Breast epithelium (tissue), 4 donors: ENCODE measurements at regions not wholly inside any gene's neighbourhood (a gene's known extent, or its start where the extent isn't known, plus 50 kb on each side); places are given as distances from the start of the nearest gene placed in this dataset.

Experiments used
- DNase-seq, 2 donors: peaks; one replicate each; pipeline ENCODE4 v3.0.0-alpha.2; 2019; ENCODE audit warnings: low spot score in 2 of 2
- H3K27ac ChIP-seq, 2 donors: fragments of 200-600 bp; sonication (generic) in 1 of 2; one replicate each; pipeline ENCODE4 v1.5.1; 2016 to 2019; ENCODE audit warnings: mild to moderate bottlenecking in 1 of 2
- H3K27me3 ChIP-seq, 2 donors: fragments of 200-600 bp; sonication (generic) in 1 of 2; one replicate each; pipeline versions ENCODE4 v1.5.1 to v1.6.0; 2017 to 2019; ENCODE audit warnings: control low read depth in 1 of 2, mild to moderate bottlenecking in 1 of 2
- H3K36me3 ChIP-seq: fragments of 200-600 bp; one replicate; pipeline ENCODE4 v1.5.1; 2019
- H3K4me1 ChIP-seq, 2 donors: fragments of 200-600 bp; sonication (generic); one replicate each; pipeline ENCODE4 v1.5.1; 2016 to 2019; ENCODE audit warnings: control low read depth in 1 of 2
- H3K4me3 ChIP-seq, 3 donors: fragments of 200-600 bp; sonication (generic); 1 replicate in 2 of 3; 2 replicates in 1 of 3; pipeline ENCODE4 v1.5.1; 2016 to 2019; ENCODE audit warnings: mild to moderate bottlenecking in 3 of 3, moderate library complexity in 2 of 3
- H3K9me3 ChIP-seq, 2 donors: fragments of 200-600 bp; sonication (generic) in 1 of 2; one replicate each; pipeline ENCODE4 v1.5.1; 2016 to 2019; ENCODE audit warnings: control low read depth in 1 of 2
- CTCF ChIP-seq, 3 donors: fragments of 450-650 bp; IDR thresholded peaks; one replicate each; pipeline ENCODE4 v1.5.1; 2016 to 2017; ENCODE audit warnings: antibody characterized with exemption in 3 of 3, mild to moderate bottlenecking in 3 of 3, moderate library complexity in 3 of 3
- POLR2A ChIP-seq: fragments of 450-650 bp; IDR thresholded peaks from one replicate; pipeline ENCODE4 v1.6.1; 2016; ENCODE audit warnings: antibody characterized with exemption, mild to moderate bottlenecking, moderate library complexity
- POLR2AphosphoS5 ChIP-seq, 3 donors: sonication (generic); formaldehyde crosslinking; IDR thresholded peaks; one replicate each; pipeline ENCODE4 v1.6.1; 2017; ENCODE audit warnings: antibody characterized with exemption in 3 of 3
- intact Hi-C: fragments of 100-400 bp; cut with DNase I; formaldehyde crosslinking; loops from one replicate; pipeline ENCODE4 v1.15.1; 2023; ENCODE audit warnings: low total_unique reads

- H3K27ac ChIP-seq: no peak overlapping the region
- H3K27me3 ChIP-seq: peaks cover 0 to 4% of the 10 kb centered on the region in 2 donors
- DNase-seq: no peak
- no peaks in the 10 kb centered on the region for H3K9me3 ChIP-seq
- no peak for TF ChIP-seq POLR2AphosphoS5 (IDR thresholded peaks at IDR 0.05)
- TF ChIP-seq POLR2A: no peak
- no peaks in the 10 kb centered on the region for H3K4me1 ChIP-seq
- H3K4me3 ChIP-seq: no peak overlapping the region
- intact Hi-C loops: no loop called here
- H3K36me3 ChIP-seq: no peaks in the 10 kb centered on the region
These were observed 131.4 kb downstream of the AKAIN1 start for GRCh38 chr18:5065615-5066014.

GRCh38 chr18:5064841-5065370 lies 132.2 kb downstream of the AKAIN1 start:
- H3K9me3 ChIP-seq: no peaks in the 10 kb centered on the region
- no peak overlapping the region for H3K4me3 ChIP-seq
- peaks cover 0 to 4% of the 10 kb centered on the region in 2 donors for H3K27me3 ChIP-seq
- no peak for DNase-seq
- intact Hi-C loops: no loop called here
- no peak overlapping the region for H3K27ac ChIP-seq
- no peaks in the 10 kb centered on the region for H3K36me3 ChIP-seq
- TF ChIP-seq CTCF (IDR thresholded peaks at IDR 0.05): no peak
- no peak for TF ChIP-seq POLR2A
- no peak for TF ChIP-seq POLR2AphosphoS5 (IDR thresholded peaks at IDR 0.05)
- H3K4me1 ChIP-seq: no peaks in the 10 kb centered on the region

- no peak for DNase-seq
- Histone ChIP-seq H3K36me3 (no peaks in the 10 kb centered on the region), H3K4me3 (no peak overlapping the region), H3K27ac (no peak overlapping the region), H3K27me3 (no peaks in the 10 kb centered on the region), H3K9me3 (no peaks in the 10 kb centered on the region), H3K4me1 (no peaks in the 10 kb centered on the region)
- intact Hi-C loops: no loop called here
- no peak for TF ChIP-seq POLR2AphosphoS5 (IDR thresholded peaks at IDR 0.05)
- TF ChIP-seq POLR2A: no peak
- no peak for TF ChIP-seq CTCF (IDR thresholded peaks at IDR 0.05)
These were observed 135.3 kb downstream of the AKAIN1 start for GRCh38 chr18:5061785-5062184.

GRCh38 chr18:5060543-5060942 lies 136.5 kb downstream of the AKAIN1 start:
- Histone ChIP-seq H3K27me3 (no peaks in the 10 kb centered on the region), H3K9me3 (no peaks in the 10 kb centered on the region), H3K36me3 (no peaks in the 10 kb centered on the region), H3K27ac (no peak overlapping the region), H3K4me1 (no peaks in the 10 kb centered on the region), H3K4me3 (no peak overlapping the region)
- no peak for DNase-seq
- TF ChIP-seq CTCF (IDR thresholded peaks at IDR 0.05) (no peak), POLR2A (no peak), POLR2AphosphoS5 (IDR thresholded peaks at IDR 0.05) (no peak)
- intact Hi-C loops: no loop called here

- Histone ChIP-seq H3K4me3 (no peak overlapping the region), H3K4me1 (no peaks in the 10 kb centered on the region), H3K36me3 (no peaks in the 10 kb centered on the region), H3K27me3 (no peaks in the 10 kb centered on the region), H3K27ac (no peak overlapping the region), H3K9me3 (no peaks in the 10 kb centered on the region)
- DNase-seq: no peak
- no peak for TF ChIP-seq POLR2A
- TF ChIP-seq POLR2AphosphoS5 (IDR thresholded peaks at IDR 0.05): no peak
- TF ChIP-seq CTCF (IDR thresholded peaks at IDR 0.05): no peak
- intact Hi-C loops: no loop called here
These were observed 137.4 kb downstream of the AKAIN1 start for GRCh38 chr18:5059696-5060032.
